ENCODE measurements at regions not wholly inside any gene's neighbourhood (a gene's known extent, or its start where the extent isn't known, plus 50 kb on each side); places are given as distances from the start of the nearest gene placed in this dataset.

- no peak overlapping the region for H3K4me3 ChIP-seq (ENCODE audit: low read depth, low read length)
- no peak for TF ChIP-seq CTCF (IDR thresholded peaks at IDR 0.05; ENCODE audit: low read depth, low read length, missing control alignments)
- DNase-seq (ENCODE audit: low read depth) = no peak
These were observed 2136.9 kb downstream of the MAT2B start for GRCh38 chr5:165642366-165642765.

GRCh38 chr5:165665735-165666400 lies 2160.4 kb downstream of the MAT2B start:
- no peak for TF ChIP-seq CTCF (IDR thresholded peaks at IDR 0.05; ENCODE audit: low read depth, low read length, missing control alignments)
- H3K4me3 ChIP-seq (ENCODE audit: low read depth, low read length) = no peak overlapping the region
- no peak for DNase-seq (ENCODE audit: low read depth)

DNA sequence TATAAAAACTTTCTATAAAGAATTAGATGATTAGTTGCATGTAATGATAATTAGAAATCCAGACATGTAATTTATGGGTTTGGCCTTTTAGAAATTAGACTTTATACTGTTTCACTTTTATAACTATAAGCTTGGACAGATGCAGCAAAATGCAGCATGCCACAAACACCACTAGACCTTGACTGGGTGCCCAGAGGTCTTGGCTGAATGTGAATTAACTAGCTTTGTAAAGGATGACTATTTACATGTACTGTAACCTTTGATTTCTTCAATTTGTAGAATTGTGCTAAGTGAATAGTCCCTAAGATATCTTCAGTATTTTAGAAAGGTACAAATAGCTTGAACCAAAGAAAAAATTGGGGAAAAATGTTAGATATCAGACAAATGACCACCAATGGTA lies 2168.1 kb downstream of the MAT2B start:
- no peak overlapping the region for H3K4me3 ChIP-seq (ENCODE audit: low read depth, low read length)
- DNase-seq (ENCODE audit: low read depth) = no peak
- no peak for TF ChIP-seq CTCF (IDR thresholded peaks at IDR 0.05; ENCODE audit: low read depth, low read length, missing control alignments)

GRCh38 chr5:165695796-165696195 lies 2190.4 kb downstream of the MAT2B start:
- DNase-seq (ENCODE audit: low read depth) = no peak
- no peak overlapping the region for H3K4me3 ChIP-seq (ENCODE audit: low read depth, low read length)
- TF ChIP-seq CTCF (IDR thresholded peaks at IDR 0.05; ENCODE audit: low read depth, low read length, missing control alignments) = no peak

DNA sequence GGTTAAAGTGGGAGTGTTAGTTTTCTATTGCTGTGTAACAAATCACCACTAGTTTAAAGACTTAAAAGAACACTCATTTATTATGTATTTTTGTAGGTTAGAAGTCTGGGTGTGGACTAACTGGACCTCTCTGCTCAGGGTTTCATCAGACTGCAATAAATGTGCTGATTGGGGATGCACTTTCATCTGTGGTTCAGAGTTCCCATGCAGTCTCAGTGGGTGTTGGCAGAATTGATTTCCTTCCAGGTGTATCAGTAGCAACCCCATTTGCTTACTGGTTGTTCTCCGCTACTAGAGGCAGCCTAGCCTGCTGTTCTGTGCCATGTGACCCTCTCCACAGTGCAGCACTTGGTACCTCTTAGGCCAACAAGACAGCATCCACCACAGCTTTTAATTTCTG lies 2200.5 kb downstream of the MAT2B start:
- no peak for DNase-seq (ENCODE audit: low read depth)
- H3K4me3 ChIP-seq (ENCODE audit: low read depth, low read length) = no peak overlapping the region
- no peak for TF ChIP-seq CTCF (IDR thresholded peaks at IDR 0.05; ENCODE audit: low read depth, low read length, missing control alignments)

DNA sequence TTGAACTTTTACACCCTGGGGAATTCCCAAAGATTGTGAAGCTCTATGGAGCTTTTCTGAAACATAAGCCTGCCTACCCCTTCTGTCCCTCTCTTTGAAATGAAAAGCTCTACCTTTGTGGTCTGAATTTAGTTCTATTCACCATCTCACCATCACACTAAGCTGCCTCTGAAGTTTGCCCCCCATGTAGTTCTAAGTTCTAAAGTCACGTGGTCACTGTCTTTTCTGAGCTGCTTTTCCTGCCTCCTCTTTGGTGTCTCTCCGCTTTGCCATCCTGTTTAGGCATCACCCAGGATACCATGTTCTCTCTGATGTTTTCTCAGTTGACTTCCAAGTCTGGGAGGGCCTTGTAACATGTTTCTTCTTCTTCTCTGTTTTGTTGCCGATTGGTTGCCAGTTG lies 2206.6 kb downstream of the MAT2B start:
- no peak overlapping the region for H3K4me3 ChIP-seq (ENCODE audit: low read depth, low read length)
- TF ChIP-seq CTCF (IDR thresholded peaks at IDR 0.05; ENCODE audit: low read depth, low read length, missing control alignments) = no peak
- DNase-seq (ENCODE audit: low read depth) = no peak

- H3K4me3 ChIP-seq (ENCODE audit: low read depth, low read length) = no peak overlapping the region
- DNase-seq (ENCODE audit: low read depth) = no peak
- TF ChIP-seq CTCF (IDR thresholded peaks at IDR 0.05; ENCODE audit: low read depth, low read length, missing control alignments) = no peak
These were observed 2209.2 kb downstream of the MAT2B start for GRCh38 chr5:165714598-165714997.

All from GM12864 (cell line).